HG03095 (cell line): ENCODE measurements at regions not wholly inside any gene's neighbourhood (a gene's known extent, or its start where the extent isn't known, plus 50 kb on each side); places are given as distances from the start of the nearest gene placed in this dataset.
"Not testable (repeated sequence)": the region's sequence is repeated elsewhere in the genome, so short reads cannot be mapped to it uniquely, and the experiment has no call there.

ENCODE experiments used
- ATAC-seq: cut with Tn5 transposase; IDR thresholded peaks from one replicate; pipeline ENCODE4 v1.9.1; 2021; ENCODE audit warnings: moderate library complexity; ENCODE audit not compliant: unreplicated experiment

- ATAC-seq: no peak
These were observed 1960.9 kb upstream of the DEFB115 start for GRCh38 chr20:29296256-29297230.

- no peak for ATAC-seq
These were observed 1959.8 kb upstream of the DEFB115 start for GRCh38 chr20:29297411-29298270.

DNA sequence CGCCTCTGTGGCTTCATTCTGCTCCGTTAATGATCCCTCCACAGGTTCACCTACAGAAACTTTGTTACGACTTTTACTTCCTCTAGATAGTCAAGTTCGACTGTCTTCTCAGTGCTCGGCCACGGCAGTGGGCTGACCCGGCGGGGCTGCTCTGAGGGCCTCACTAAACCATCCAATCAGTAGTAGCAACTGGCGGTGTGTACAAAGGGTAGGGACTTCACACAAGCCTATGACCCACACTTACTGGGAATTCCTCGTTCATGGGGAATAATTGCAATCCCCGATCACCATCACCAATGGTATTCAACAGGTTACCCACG, 1959.2 kb upstream of the DEFB115 start:
- ATAC-seq: no peak

- ATAC-seq: no peak
These were observed 1958.5 kb upstream of the DEFB115 start for GRCh38 chr20:29298759-29299613.

- ATAC-seq: no peak
These were observed 1957.5 kb upstream of the DEFB115 start for GRCh38 chr20:29299811-29300578.

DNA sequence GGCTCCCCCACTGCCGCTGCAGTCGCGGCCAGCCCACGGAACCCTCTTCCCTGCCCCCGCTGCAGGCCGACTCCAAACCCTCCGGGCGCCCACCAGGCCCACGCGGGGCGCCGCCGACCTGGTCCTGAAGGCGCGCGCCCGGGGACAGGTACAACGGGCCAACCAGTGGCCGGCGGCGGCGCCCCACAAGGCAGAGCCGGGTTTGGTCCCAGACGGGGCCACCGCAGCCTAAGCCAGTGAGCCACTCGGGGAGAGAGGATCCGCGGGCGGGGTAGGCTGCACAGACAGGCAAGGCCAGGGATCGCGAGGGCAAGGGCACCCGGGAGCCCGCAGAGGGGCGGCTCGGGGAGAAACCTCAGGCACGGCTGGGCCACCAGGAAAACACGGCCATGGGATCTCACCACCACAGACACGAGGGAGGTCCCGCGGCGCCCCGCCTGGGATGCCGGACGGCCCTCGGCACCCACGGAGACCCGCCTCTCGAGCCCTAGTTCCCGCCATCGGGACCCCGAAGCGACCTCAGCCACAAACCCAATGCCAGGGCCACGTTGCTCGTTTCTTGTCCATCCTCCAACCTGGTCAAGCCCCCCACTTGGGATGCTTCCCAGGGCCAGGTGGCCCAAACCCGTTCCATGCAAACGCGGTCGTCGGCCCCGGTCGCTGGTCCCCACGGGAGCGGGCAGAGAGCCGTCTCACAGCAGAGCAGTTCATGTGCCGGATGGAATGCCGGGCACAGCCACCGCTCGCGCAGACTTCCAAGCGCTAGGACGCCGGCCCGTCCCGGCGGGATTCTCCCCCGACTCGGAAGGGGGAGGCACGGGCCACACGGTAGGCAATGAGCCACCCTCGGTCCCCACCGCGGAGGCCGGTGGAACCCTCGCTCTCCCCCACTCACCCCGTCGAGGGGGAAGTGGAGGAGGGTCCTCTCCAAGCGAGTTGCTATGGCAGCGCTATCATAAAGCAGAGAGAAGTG, 1956.6 kb upstream of the DEFB115 start:
- ATAC-seq: no peak

GRCh38 chr20:29301624-29302259, 1955.7 kb upstream of the DEFB115 start:
- no peak for ATAC-seq

GRCh38 chr20:29302979-29303644, 1954.4 kb upstream of the DEFB115 start:
- no peak for ATAC-seq

DNA sequence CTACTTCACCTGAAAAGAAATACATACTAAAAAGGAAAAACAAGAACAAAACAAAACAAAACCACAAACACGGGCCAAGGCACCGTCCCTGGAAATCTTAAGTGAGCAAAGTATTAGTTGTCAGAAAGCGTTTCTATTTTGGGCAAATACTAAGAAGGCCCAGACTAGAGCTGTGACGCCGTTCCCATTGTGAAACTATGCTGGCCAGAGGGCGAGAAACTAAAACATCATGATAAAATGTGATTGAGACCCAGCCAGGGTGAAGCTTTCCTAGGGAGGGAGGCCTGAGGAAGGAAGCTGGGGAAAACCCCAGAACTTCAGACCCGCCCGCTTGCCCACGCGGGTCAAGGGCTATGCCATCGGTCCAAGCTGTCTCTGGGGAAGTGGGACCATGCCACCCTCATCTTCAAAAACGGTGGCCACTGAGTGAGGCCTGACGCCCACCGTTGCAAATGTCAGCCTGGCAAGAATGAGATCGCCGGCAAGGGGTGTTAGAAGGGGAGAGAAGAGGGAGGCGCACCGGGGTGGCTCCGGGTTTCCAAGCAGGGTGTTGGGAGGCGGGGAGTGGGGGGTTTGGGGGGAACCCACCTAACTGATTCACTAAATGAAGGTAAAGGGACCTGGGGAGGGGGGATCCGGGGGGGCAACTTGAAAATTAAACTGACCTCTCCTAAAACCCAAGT, 1950.9 kb upstream of the DEFB115 start:
- no peak for ATAC-seq

DNA sequence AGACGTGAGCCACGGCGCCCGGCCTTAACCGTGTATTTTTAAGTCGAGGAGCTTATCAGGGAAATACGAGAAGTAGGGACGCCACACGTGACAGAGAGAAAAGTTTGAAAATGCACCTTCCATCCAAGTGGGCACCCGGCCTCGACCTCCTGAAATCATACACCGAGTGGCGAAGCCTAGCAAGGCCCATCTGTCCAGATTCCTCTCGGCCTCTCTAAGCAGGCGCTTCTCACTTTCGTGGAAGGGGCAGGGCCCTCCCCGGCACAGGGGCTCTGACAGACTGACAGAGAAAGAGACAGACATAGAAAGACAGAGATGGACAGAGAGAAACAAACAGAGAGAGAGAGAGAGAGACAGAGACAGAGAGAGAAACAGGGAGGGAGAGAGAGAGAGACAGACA, 1950.0 kb upstream of the DEFB115 start:
- ATAC-seq: not testable (repeated sequence)

- ATAC-seq: not testable (repeated sequence)
These were observed 1948.5 kb upstream of the DEFB115 start for GRCh38 chr20:29308956-29309355.

DNA sequence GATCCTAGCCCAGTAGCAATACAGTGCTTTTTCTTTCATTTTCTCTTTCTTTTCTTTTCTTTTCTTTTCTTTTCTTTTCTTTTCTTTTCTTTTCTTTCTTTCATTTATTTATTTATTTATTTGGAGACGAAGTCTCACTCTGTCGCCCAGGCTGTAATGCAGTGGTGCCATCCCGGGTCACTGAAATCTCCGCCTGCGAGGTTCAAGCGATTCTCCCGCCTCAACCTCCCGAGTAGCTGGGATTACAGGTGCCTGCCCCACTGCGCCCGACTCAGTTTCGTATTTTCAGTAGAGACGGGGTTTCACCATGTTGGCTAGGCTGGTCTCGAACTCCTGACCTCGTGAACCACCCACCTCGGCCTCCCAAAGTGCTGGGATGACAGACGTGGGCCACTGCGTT, 1948.0 kb upstream of the DEFB115 start:
- not testable (repeated sequence) for ATAC-seq

DNA sequence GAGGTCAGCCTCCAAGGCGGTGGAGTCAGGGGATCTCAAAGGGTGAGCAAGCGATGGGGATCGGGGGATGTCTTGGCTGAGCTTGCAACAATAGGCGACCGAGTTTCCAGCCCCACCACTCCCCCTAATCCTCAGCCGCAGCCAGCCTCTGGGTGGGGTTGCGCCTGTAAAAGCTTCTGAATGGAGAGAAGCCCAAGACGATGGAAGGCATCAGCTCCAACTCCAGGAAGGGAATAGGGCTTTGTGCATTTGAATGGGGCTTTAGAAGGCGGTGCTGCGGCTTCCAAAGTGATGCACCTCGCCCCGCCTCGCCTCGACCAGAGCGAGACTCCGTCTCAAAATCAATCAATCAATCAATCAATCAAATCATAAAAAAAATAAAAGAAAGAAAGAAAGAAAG, 1946.4 kb upstream of the DEFB115 start:
- not testable (repeated sequence) for ATAC-seq

- ATAC-seq: not testable (repeated sequence)
These were observed 1944.8 kb upstream of the DEFB115 start for GRCh38 chr20:29312679-29313078.

DNA sequence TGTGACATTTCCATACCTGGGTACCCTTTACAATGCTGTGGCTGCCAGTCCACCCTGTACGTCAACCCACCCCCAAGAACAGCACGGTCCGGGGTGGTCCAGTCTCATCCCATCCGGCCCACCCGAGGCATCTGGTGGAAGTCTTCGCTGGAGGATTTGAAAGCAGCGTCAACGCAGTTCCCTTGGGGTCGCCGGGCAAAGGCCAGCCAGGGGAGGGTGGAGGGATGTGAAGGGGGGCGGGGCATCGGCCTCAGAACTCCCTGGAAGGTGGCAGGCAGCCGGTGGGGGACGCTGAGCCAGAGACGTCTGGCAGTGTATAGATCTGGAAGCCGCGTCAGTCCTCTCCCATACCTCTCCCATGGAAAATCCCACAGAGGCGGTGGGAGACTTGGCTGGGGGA, 1944.0 kb upstream of the DEFB115 start:
- ATAC-seq: no peak

DNA sequence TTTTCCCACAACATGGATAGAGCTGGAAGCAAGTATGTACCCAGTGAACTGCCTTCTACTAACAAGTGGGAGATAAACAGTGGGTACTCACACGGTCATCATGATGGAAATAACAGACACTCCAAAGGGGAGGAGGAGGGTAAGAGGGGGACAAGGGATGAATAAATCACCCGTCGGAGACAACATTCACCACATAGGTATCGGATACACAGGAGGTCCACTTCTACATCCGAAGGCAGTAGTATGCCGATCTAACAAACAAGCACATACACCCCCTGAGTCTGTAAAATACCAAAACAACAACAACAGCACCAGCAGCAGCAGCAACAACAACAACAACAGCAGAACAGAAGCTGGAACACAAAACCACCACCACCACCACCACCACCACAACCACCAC, 1943.2 kb upstream of the DEFB115 start:
- no peak for ATAC-seq

DNA sequence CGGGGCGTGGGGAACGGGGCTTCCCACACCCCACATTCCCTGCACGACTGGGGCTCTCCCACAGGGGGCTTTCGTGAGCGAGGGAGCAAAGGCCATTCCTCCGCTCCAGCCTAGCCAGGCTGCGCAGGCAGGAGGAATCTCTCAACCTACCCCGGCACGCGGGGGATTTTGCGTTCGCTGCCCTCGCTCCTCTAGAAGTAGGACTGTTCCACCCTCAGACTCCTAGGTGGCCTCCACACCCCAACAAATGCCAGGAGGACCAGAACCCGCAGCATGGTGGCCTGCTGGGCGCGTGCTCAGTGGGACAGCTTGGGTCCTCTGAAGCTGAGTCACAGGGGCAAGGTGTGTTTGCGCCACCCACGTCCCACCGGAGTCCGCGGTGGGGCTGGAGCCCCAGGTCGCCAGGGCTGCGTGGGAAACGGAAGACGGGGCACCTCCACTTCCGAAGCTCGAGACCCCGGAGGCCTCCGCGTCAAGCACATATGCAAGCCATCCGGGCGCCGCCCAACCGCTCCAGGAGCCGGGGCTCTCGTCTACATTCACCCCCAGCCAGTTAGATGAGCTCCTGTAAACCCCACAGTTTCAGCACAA, 1938.5 kb upstream of the DEFB115 start:
- ATAC-seq: no peak
